ENCODE measurements at regions not wholly inside any gene's neighbourhood (a gene's known extent, or its start where the extent isn't known, plus 50 kb on each side); places are given as distances from the start of the nearest gene placed in this dataset.

GRCh38 chr5:89301321-89302025 is 418.5 kb upstream of the MEF2C start:
- no peak for DNase-seq (ENCODE audit: low read depth, low spot score)
- no peak overlapping the region for H3K27ac ChIP-seq

- H3K27ac ChIP-seq: no peak overlapping the region
- no peak for DNase-seq (ENCODE audit: low read depth, low spot score)
These were observed 417.5 kb upstream of the MEF2C start for GRCh38 chr5:89300426-89300970.

- no peak overlapping the region for H3K27ac ChIP-seq
- no peak for DNase-seq (ENCODE audit: low read depth, low spot score)
These were observed 417.0 kb upstream of the MEF2C start for GRCh38 chr5:89299998-89300397.

GRCh38 chr5:89297066-89297465 is 414.1 kb upstream of the MEF2C start:
- no peak for DNase-seq (ENCODE audit: low read depth, low spot score)
- no peak overlapping the region for H3K27ac ChIP-seq

GRCh38 chr5:89293810-89294209 is 410.8 kb upstream of the MEF2C start:
- no peak for DNase-seq (ENCODE audit: low read depth, low spot score)
- H3K27ac ChIP-seq: no peak overlapping the region

- no peak overlapping the region for H3K27ac ChIP-seq
- no peak for DNase-seq (ENCODE audit: low read depth, low spot score)
These were observed 409.5 kb upstream of the MEF2C start for GRCh38 chr5:89292487-89292886.

GRCh38 chr5:89289604-89290003 is 406.6 kb upstream of the MEF2C start:
- DNase-seq (ENCODE audit: low read depth, low spot score): no peak
- H3K27ac ChIP-seq: no peak overlapping the region

- no peak overlapping the region for H3K27ac ChIP-seq
- no peak for DNase-seq (ENCODE audit: low read depth, low spot score)
These were observed 405.0 kb upstream of the MEF2C start for GRCh38 chr5:89287964-89288363.

- no peak overlapping the region for H3K27ac ChIP-seq
- DNase-seq (ENCODE audit: low read depth, low spot score): no peak
These were observed 403.3 kb upstream of the MEF2C start for GRCh38 chr5:89286320-89286719.

- DNase-seq (ENCODE audit: low read depth, low spot score): no peak
- peak overlapping the region; percentile 74 for H3K27ac ChIP-seq
These were observed 400.9 kb upstream of the MEF2C start for GRCh38 chr5:89283728-89284493.

- peak overlapping the region; percentile 74 for H3K27ac ChIP-seq
These were observed 399.8 kb upstream of the MEF2C start for GRCh38 chr5:89282554-89283510.

GRCh38 chr5:89281766-89282553 is 399.0 kb upstream of the MEF2C start:
- no peak for DNase-seq (ENCODE audit: low read depth, low spot score)

More at GRCh38 chr5:89282554-89283510, 399.8 kb upstream of the MEF2C start:
- peak; percentile 59 for DNase-seq (ENCODE audit: low read depth, low spot score)

GRCh38 chr5:89281211-89281610 is 398.2 kb upstream of the MEF2C start:
- no peak for DNase-seq (ENCODE audit: low read depth, low spot score)
- H3K27ac ChIP-seq: no peak overlapping the region

More at GRCh38 chr5:89281766-89282553, 399.0 kb upstream of the MEF2C start:
- H3K27ac ChIP-seq: peak overlapping the region; percentile 74

- H3K27ac ChIP-seq: no peak overlapping the region
- DNase-seq (ENCODE audit: low read depth, low spot score): no peak
These were observed 397.4 kb upstream of the MEF2C start for GRCh38 chr5:89280103-89281037.

GRCh38 chr5:89279391-89280036 is 396.5 kb upstream of the MEF2C start:
- DNase-seq (ENCODE audit: low read depth, low spot score): no peak
- no peak overlapping the region for H3K27ac ChIP-seq

GRCh38 chr5:89277816-89278215 is 394.8 kb upstream of the MEF2C start:
- peak overlapping the region; percentile 90 for H3K27ac ChIP-seq
- DNase-seq (ENCODE audit: low read depth, low spot score): peak; percentile 50

- peak overlapping the region; percentile 90 for H3K27ac ChIP-seq
- DNase-seq (ENCODE audit: low read depth, low spot score): peak; percentile 74
These were observed 393.8 kb upstream of the MEF2C start for GRCh38 chr5:89276566-89277305.
